ENCODE measurements at regions not wholly inside any gene's neighbourhood (a gene's known extent, or its start where the extent isn't known, plus 50 kb on each side); places are given as distances from the start of the nearest gene placed in this dataset.

DNA sequence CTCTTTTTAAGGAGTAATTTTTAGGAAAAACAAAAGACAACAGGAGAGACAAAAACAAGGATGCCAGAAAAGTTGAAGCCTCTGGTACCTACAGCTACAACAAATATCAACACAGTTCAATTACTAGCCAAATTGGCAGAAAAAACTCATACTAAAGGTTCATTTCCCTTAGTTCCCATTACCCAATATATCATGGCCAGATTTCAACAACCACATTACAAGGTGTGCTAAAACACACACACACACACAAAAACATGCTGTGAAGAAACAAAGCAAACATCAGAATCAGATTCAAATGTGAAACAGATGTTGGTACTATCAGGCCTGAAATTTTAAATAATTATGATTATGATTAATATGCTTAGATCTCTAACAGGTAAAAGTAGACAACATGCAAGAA is 272.7 kb upstream of the CLEC14A start:
- ChIA-PET POLR2A (no interaction called here), CTCF (no interaction called here)
- TF ChIP-seq ZNF2 (tag by site-specific recombination; IDR thresholded peaks at IDR 0.05): no peak
- no peak for TF ChIP-seq ZNF211 (tag by site-specific recombination; IDR thresholded peaks at IDR 0.05; ENCODE audit: low read depth)
- no peak for TF ChIP-seq MEIS1 (CRISPR knock-in tag; IDR thresholded peaks at IDR 0.05; ENCODE audit: borderline replicate concordance)
- no peak for TF ChIP-seq ZNF335 (tag by site-specific recombination; conservative IDR thresholded peaks at IDR 0.05)
- no peak for TF ChIP-seq ZNF610 (tag by site-specific recombination; IDR thresholded peaks at IDR 0.05; ENCODE audit: borderline replicate concordance)
- TF ChIP-seq ZNF266 (tag by site-specific recombination; IDR thresholded peaks at IDR 0.05; ENCODE audit: low read depth): no peak
- TF ChIP-seq, protein P1, sequence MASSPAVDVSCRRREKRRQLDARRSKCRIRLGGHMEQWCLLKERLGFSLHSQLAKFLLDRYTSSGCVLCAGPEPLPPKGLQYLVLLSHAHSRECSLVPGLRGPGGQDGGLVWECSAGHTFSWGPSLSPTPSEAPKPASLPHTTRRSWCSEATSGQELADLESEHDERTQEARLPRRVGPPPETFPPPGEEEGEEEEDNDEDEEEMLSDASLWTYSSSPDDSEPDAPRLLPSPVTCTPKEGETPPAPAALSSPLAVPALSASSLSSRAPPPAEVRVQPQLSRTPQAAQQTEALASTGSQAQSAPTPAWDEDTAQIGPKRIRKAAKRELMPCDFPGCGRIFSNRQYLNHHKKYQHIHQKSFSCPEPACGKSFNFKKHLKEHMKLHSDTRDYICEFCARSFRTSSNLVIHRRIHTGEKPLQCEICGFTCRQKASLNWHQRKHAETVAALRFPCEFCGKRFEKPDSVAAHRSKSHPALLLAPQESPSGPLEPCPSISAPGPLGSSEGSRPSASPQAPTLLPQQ (tag by site-specific recombination; IDR thresholded peaks at IDR 0.05): no peak
- no peak for TF ChIP-seq KLF9 (tag by site-specific recombination; IDR thresholded peaks at IDR 0.05; ENCODE audit: low read depth)
- TF ChIP-seq, protein P2, sequence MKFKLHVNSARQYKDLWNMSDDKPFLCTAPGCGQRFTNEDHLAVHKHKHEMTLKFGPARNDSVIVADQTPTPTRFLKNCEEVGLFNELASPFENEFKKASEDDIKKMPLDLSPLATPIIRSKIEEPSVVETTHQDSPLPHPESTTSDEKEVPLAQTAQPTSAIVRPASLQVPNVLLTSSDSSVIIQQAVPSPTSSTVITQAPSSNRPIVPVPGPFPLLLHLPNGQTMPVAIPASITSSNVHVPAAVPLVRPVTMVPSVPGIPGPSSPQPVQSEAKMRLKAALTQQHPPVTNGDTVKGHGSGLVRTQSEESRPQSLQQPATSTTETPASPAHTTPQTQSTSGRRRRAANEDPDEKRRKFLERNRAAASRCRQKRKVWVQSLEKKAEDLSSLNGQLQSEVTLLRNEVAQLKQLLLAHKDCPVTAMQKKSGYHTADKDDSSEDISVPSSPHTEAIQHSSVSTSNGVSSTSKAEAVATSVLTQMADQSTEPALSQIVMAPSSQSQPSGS (tag by site-specific recombination; IDR thresholded peaks at IDR 0.05; ENCODE audit: low read depth): no peak
- TF ChIP-seq ZNF19 (tag by site-specific recombination; IDR thresholded peaks at IDR 0.05; ENCODE audit: low read depth): no peak
- TF ChIP-seq ZNF114 (tag by site-specific recombination; IDR thresholded peaks at IDR 0.05): no peak
- no peak for TF ChIP-seq WT1 (tag by site-specific recombination; IDR thresholded peaks at IDR 0.05)
- no peak for TF ChIP-seq ZFP37 (tag by site-specific recombination; IDR thresholded peaks at IDR 0.05)
- no peak for TF ChIP-seq PRDM6 (tag by site-specific recombination; IDR thresholded peaks at IDR 0.05)
- no peak for TF ChIP-seq ZFP41 (tag by site-specific recombination; IDR thresholded peaks at IDR 0.05; ENCODE audit: borderline replicate concordance)
- TF ChIP-seq ZNF341 (tag by site-specific recombination; IDR thresholded peaks at IDR 0.05; ENCODE audit: low read depth): no peak
- TF ChIP-seq, protein P3, sequence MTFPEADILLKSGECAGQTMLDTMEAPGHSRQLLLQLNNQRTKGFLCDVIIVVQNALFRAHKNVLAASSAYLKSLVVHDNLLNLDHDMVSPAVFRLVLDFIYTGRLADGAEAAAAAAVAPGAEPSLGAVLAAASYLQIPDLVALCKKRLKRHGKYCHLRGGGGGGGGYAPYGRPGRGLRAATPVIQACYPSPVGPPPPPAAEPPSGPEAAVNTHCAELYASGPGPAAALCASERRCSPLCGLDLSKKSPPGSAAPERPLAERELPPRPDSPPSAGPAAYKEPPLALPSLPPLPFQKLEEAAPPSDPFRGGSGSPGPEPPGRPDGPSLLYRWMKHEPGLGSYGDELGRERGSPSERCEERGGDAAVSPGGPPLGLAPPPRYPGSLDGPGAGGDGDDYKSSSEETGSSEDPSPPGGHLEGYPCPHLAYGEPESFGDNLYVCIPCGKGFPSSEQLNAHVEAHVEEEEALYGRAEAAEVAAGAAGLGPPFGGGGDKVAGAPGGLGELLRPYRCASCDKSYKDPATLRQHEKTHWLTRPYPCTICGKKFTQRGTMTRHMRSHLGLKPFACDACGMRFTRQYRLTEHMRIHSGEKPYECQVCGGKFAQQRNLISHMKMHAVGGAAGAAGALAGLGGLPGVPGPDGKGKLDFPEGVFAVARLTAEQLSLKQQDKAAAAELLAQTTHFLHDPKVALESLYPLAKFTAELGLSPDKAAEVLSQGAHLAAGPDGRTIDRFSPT (tag by site-specific recombination; IDR thresholded peaks at IDR 0.05): no peak
- TF ChIP-seq ZNF677 (tag by site-specific recombination; IDR thresholded peaks at IDR 0.05): no peak
- H3K27ac ChIP-seq (ENCODE audit: extremely low read depth, low read depth, low read length): no peak overlapping the region
- no peaks in the 10 kb centered on the region for H3K36me3 ChIP-seq (ENCODE audit: control insufficient read depth in 2 of 2, insufficient read depth in 1 of 2, low read length in 2 of 2)
- H3K4me3 ChIP-seq (ENCODE audit: low read depth, low read length): no peak overlapping the region
- H3K4me1 ChIP-seq (ENCODE audit: control insufficient read depth, insufficient read depth, low read length): no peaks in the 10 kb centered on the region
- H3K9me3 ChIP-seq (ENCODE audit: control insufficient read depth, insufficient read depth, low read depth, low read length): no peaks in the 10 kb centered on the region

- CTCF ChIA-PET: no interaction called here
- H3K36me3 ChIP-seq (ENCODE audit: control insufficient read depth in 2 of 2, insufficient read depth in 1 of 2, low read length in 2 of 2): no peaks in the 10 kb centered on the region
- H3K9me3 ChIP-seq (ENCODE audit: control insufficient read depth, insufficient read depth, low read depth, low read length): no peaks in the 10 kb centered on the region
- POLR2A ChIA-PET: no interaction called here
- H3K4me3 ChIP-seq (ENCODE audit: low read depth, low read length): no peak overlapping the region
- TF ChIP-seq MYNN (tag by site-specific recombination; IDR thresholded peaks at IDR 0.05; ENCODE audit: borderline replicate concordance) (no peak), ZNF670 (tag by site-specific recombination; IDR thresholded peaks at IDR 0.05; ENCODE audit: low read depth) (no peak), ZNF394 (tag by site-specific recombination; IDR thresholded peaks at IDR 0.05; ENCODE audit: borderline replicate concordance) (no peak), ZBTB8A (tag by site-specific recombination; IDR thresholded peaks at IDR 0.05) (no peak), ZNF354C (tag by site-specific recombination; IDR thresholded peaks at IDR 0.05; ENCODE audit: borderline replicate concordance, low read depth) (no peak), ZNF341 (tag by site-specific recombination; IDR thresholded peaks at IDR 0.05; ENCODE audit: low read depth) (no peak), ZBTB20 (tag by site-specific recombination; IDR thresholded peaks at IDR 0.05) (no peak), ZNF529 (tag by site-specific recombination; IDR thresholded peaks at IDR 0.05; ENCODE audit: insufficient replicate concordance) (no peak), ZNF629 (tag by site-specific recombination; IDR thresholded peaks at IDR 0.05) (no peak)
- TF ChIP-seq, protein P4, sequence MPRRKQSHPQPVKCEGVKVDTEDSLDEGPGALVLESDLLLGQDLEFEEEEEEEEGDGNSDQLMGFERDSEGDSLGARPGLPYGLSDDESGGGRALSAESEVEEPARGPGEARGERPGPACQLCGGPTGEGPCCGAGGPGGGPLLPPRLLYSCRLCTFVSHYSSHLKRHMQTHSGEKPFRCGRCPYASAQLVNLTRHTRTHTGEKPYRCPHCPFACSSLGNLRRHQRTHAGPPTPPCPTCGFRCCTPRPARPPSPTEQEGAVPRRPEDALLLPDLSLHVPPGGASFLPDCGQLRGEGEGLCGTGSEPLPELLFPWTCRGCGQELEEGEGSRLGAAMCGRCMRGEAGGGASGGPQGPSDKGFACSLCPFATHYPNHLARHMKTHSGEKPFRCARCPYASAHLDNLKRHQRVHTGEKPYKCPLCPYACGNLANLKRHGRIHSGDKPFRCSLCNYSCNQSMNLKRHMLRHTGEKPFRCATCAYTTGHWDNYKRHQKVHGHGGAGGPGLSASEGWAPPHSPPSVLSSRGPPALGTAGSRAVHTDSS (tag by site-specific recombination; IDR thresholded peaks at IDR 0.05): no peak
- no peaks in the 10 kb centered on the region for H3K4me1 ChIP-seq (ENCODE audit: control insufficient read depth, insufficient read depth, low read length)
- no peak overlapping the region for H3K27ac ChIP-seq (ENCODE audit: extremely low read depth, low read depth, low read length)
These were observed 271.6 kb upstream of the CLEC14A start for GRCh38 chr14:38527502-38527878.

All from HEK293 (cell line).